HEK293T (cell line): ENCODE measurements at regions not wholly inside any gene's neighbourhood (a gene's known extent, or its start where the extent isn't known, plus 50 kb on each side); places are given as distances from the start of the nearest gene placed in this dataset.
"Not testable (repeated sequence)": the region's sequence is repeated elsewhere in the genome, so short reads cannot be mapped to it uniquely, and the experiment has no call there.

Experiments
- CTCF ChIA-PET: fragments of 350-600 bp; formaldehyde crosslinking; extraction: SDS; loops from one replicate; lab custom pipeline; 2021; ENCODE audit warnings: antibody characterized with exemption, inconsistent platforms; lab: Yijun Ruan, JAX
- POLR2A ChIA-PET: fragments of 350-600 bp; formaldehyde crosslinking; extraction: SDS; loops from one replicate; lab custom pipeline; 2020; ENCODE audit warnings: antibody characterized with exemption, inconsistent platforms; lab: Yijun Ruan, JAX
- DNase-seq: peaks from one replicate; pipeline ENCODE4 v3.0.0; 2012; ENCODE audit warnings: mixed read lengths; ENCODE audit errors: extremely low spot score
- ARNT ChIP-seq: fragments of 450-650 bp; IDR thresholded peaks from 2 replicates; pipeline ENCODE4 v1.6.1; 2017; ENCODE audit warnings: mild to moderate bottlenecking
- BHLHE40 ChIP-seq: fragments of 450-650 bp; IDR thresholded peaks from 2 replicates; pipeline ENCODE4 v1.6.1; 2016; ENCODE audit warnings: mild to moderate bottlenecking, moderate library complexity, borderline replicate concordance
- CTBP1 ChIP-seq: fragments of 450-650 bp; IDR thresholded peaks from 2 replicates; pipeline ENCODE4 v1.6.1; 2016; ENCODE audit warnings: borderline replicate concordance
- ELF4 ChIP-seq: fragments of 450-650 bp; IDR thresholded peaks from 2 replicates; pipeline ENCODE4 v1.6.1; 2017; ENCODE audit warnings: antibody characterized with exemption
- FOXA1 ChIP-seq: fragments of 450-650 bp; IDR thresholded peaks from 2 replicates; pipeline ENCODE4 v1.6.1; 2016; ENCODE audit warnings: mild to moderate bottlenecking
- FOXK2 ChIP-seq: fragments of 450-650 bp; IDR thresholded peaks from 2 replicates; pipeline ENCODE4 v1.6.1; 2016; ENCODE audit warnings: mild to moderate bottlenecking
- FOXM1 ChIP-seq: fragments of 450-650 bp; IDR thresholded peaks from 2 replicates; pipeline ENCODE4 v1.6.1; 2017; ENCODE audit warnings: mild to moderate bottlenecking, borderline replicate concordance
- HDGF ChIP-seq: fragments of 450-650 bp; IDR thresholded peaks from 2 replicates; pipeline ENCODE4 v1.6.1; 2017; ENCODE audit warnings: antibody characterized with exemption, borderline replicate concordance
- L3MBTL2 ChIP-seq: fragments of 450-650 bp; conservative IDR thresholded peaks from 2 replicates; pipeline ENCODE4 v1.6.1; 2016; ENCODE audit warnings: mild to moderate bottlenecking
- LEF1 ChIP-seq: fragments of 450-650 bp; IDR thresholded peaks from 2 replicates; pipeline ENCODE4 v1.6.1; 2017; ENCODE audit warnings: mild to moderate bottlenecking, borderline replicate concordance
- NFRKB ChIP-seq: fragments of 450-650 bp; IDR thresholded peaks from 2 replicates; pipeline ENCODE4 v1.6.1; 2016; ENCODE audit warnings: mild to moderate bottlenecking, moderate library complexity
- PKNOX1 ChIP-seq: fragments of 450-650 bp; IDR thresholded peaks from 2 replicates; pipeline ENCODE4 v1.6.1; 2016
- SP1 ChIP-seq: fragments of 450-650 bp; IDR thresholded peaks from 2 replicates; pipeline ENCODE4 v1.6.1; 2017
- SUZ12 ChIP-seq: fragments of 450-650 bp; IDR thresholded peaks from 2 replicates; pipeline ENCODE4 v1.6.1; 2016; ENCODE audit warnings: mild to moderate bottlenecking
- TARDBP ChIP-seq: fragments of 450-650 bp; IDR thresholded peaks from 2 replicates; pipeline ENCODE4 v1.6.1; 2016
- ZNF384 ChIP-seq: fragments of 450-650 bp; IDR thresholded peaks from 2 replicates; pipeline ENCODE4 v1.6.1; 2016

DNA sequence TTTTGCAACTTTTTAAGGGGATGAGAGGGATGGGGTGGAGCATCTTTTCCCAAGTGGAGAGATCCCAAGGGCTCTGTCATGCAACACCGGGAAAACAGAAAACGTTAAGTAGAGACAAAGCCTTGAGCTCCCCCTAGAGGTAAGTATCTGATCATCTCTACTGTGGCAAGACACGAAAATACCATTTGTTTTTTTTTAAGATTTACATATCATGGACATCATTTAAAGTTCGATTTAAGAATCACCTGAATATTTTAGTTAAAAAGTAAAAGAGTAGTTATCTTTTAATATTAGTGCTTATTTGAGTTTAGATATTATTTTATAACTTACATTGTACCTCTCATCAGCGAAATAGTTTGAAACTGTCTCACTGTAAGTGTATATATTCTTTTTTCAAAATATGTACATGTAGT is 200.4 kb downstream of the LRRC70 start:
- peak; percentile 63 for DNase-seq

DNA sequence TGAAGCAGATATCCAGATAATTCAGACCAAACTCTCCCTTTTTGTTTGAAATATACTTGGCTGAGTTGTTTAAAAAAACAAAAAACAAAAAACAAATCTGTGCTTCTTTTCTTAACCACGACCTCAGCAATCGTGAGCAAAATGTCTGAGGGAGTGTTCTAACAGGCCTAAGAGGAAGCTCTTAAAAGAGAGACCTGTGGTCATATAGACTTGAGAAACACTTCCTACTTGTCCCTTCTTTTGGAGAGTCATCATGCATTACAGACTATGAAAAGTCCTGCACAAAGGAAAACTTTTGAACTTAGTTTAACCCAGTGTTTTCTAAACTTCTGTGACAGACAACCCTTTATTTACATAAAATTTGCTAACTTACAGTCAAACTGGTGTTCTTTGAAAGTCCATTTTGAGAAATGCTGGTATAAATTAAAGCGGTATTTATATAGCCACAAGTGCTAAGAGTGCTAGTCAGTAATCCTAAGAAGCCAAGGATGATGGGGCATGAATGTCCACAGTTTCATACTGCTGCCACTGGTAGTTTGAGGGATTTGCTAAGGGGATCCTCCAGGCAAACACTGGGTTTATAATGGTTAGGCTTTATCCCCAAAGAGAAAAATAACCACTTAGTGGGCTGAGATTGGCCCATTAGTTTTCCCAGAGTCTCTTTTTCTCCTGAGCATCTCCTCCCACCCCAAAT is 199.8 kb downstream of the LRRC70 start:
- ChIA-PET POLR2A (no interaction called here), CTCF (interaction anchor here (0.6 to 0.9 kb wide), 3 partner anchors 9 to 623 kb away, joined by 3 to 10 read pairs (median 3); no protein-coding TSS in a partner anchor)
- no peak for TF ChIP-seq FOXK2
- TF ChIP-seq BHLHE40, result no peak
- TF ChIP-seq ZNF384, result no peak
- TF ChIP-seq ARNT, result no peak
- no peak for TF ChIP-seq FOXA1
- TF ChIP-seq LEF1, result no peak
- TF ChIP-seq CTBP1, result no peak
- TF ChIP-seq FOXM1, result no peak
- TF ChIP-seq SP1, result no peak
- no peak for TF ChIP-seq TARDBP
- DNase-seq, result no peak

More for the DNA sequence above, 200.4 kb downstream of the LRRC70 start:
- TF ChIP-seq PKNOX1 (no peak), ZNF384 (peak; percentile 77)
- ChIA-PET CTCF (interaction anchor here (0.6 to 0.9 kb wide), 3 partner anchors 9 to 623 kb away, joined by 3 to 10 read pairs (median 3); no protein-coding TSS in a partner anchor), POLR2A (no interaction called here)

DNA sequence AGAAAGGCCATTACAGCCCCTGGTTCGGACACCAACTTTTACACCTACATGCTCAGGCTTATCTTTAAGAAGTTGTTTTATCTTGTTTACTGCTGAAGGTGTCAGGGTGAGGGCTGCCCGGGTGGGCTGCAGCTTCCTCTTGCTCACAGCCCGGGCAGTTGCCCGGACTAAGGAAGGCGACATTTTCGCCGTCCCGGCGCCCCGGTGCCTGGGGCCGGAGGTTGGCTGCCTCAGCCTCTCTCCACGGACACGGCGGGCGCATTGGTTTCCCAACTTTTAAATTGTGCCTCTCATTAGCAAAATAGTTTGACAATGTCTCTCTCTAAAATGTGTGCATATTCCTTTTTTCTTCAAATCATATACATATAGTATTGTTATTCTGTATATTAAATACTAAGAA is 198.5 kb downstream of the LRRC70 start:
- POLR2A ChIA-PET, CTCF ChIA-PET, DNase-seq: not testable (repeated sequence)

DNA sequence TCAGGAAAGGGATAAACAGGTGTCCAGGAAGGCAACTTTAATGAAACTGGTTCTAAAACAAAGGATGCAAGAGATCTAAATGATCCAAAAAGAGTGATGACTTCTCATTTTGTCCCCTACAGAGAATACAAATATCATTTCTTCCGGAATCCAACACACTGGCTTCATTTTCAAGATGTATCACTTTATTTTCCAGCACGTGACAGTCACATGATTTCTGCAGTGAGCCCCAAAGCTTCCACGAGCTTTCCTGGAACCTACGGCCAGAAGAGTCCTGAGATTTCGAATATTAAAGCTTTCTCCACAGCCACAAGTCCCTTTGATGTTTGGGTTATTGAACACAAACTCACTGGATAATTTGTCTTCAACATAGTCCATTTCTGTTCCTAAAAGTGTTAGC is 198.0 kb downstream of the LRRC70 start:
- DNase-seq, CTCF ChIA-PET, POLR2A ChIA-PET: not testable (repeated sequence)

- TF ChIP-seq FOXM1, result no peak
- TF ChIP-seq SP1, result no peak
- no peak for TF ChIP-seq FOXK2
- no peak for TF ChIP-seq ARNT
- no peak for TF ChIP-seq FOXA1
- TF ChIP-seq PKNOX1, result no peak
- no peak for TF ChIP-seq LEF1
- TF ChIP-seq CTBP1, result no peak
- TF ChIP-seq BHLHE40, result no peak
- TF ChIP-seq ELF4, result no peak
- no peak for TF ChIP-seq SUZ12
- TF ChIP-seq HDGF, result no peak
- no peak for TF ChIP-seq L3MBTL2
- POLR2A ChIA-PET, result no interaction called here
- DNase-seq, result no peak
- CTCF ChIA-PET, result interaction anchor here (0.6 kb wide), 1 partner anchor 301 kb away, joined by 7 read pairs; no protein-coding TSS in a partner anchor
Measured at GRCh38 chr5:62773460-62773859, 194.8 kb downstream of the LRRC70 start.

DNA sequence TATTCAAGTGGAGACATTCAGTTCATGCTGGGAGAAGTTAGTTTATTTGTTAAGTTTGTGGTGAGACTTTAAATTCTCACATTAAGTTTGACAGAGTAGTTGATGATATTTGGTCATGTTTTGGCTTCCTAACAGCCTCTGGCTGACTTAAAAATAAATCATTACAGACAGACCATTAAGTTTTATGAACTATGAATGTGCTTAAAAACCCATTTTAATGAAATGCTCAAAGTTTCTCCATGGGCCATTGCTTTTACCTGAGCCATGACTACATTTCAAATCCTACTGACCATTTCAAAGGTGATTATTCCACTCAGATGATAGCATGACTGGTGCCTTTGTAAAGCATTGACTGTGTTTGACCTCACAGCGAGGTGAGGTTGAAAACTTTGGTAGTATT is 192.7 kb downstream of the LRRC70 start:
- ChIA-PET POLR2A (no interaction called here), CTCF (no interaction called here)
- peak; percentile 76 for TF ChIP-seq PKNOX1
- TF ChIP-seq TARDBP, result no peak
- no peak for DNase-seq

DNA sequence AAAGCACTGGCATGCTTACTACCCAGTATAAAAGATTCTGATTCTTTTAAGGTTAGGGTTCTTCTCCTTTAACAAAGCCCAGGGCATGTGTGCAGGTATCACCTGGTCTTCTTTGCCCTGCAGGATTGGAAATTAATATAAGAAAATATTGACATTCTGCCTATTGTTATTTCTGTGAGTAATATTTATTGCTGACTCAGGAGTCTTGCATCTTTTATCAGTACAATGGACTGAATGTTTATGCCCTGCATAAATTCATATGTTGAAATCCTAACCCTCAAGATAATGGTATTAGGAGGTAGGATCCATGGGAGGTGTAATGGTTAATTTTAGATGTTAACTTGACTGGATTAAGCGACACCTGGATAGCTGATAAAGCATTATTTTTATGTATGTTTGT is 189.0 kb downstream of the LRRC70 start:
- no peak for TF ChIP-seq PKNOX1
- no peak for TF ChIP-seq ELF4
- no peak for TF ChIP-seq HDGF
- no peak for TF ChIP-seq NFRKB
- TF ChIP-seq TARDBP, result no peak
- TF ChIP-seq L3MBTL2, result no peak
- no peak for TF ChIP-seq BHLHE40
- TF ChIP-seq SUZ12, result no peak
- ChIA-PET CTCF (no interaction called here), POLR2A (no interaction called here)
- no peak for DNase-seq
